HCT116 (cell line): ENCODE measurements at regions not wholly inside any gene's neighbourhood (a gene's known extent, or its start where the extent isn't known, plus 50 kb on each side); places are given as distances from the start of the nearest gene placed in this dataset.

Experiments
- ATAC-seq: fragments of 200-7000 bp; cut with Tn5 transposase; 2 replicates; pipeline ENCODE4 v1.9.1; 2020; ENCODE audit warnings: mild to moderate bottlenecking, moderate library complexity
- BruUV-seq: library from RNA; stranded (reverse); fragments of 400-500 nt; replicated peaks from 2 replicates; lab custom pipeline; 2021; lab: Mats Ljungman, UMichigan
- CTCF ChIA-PET: fragments of 300-600 bp; sonication (Branson Sonifier 250); formaldehyde crosslinking; loops from one replicate; lab custom pipeline; 2021; ENCODE audit warnings: antibody characterized with exemption; lab: Charles Lee
- POLR2A ChIA-PET: fragments of 300-600, 350-600 bp; sonication (Branson Sonifier 250); formaldehyde crosslinking; loops from one replicate; lab custom pipeline; 2021; ENCODE audit warnings: antibody characterized with exemption; lab: Charles Lee
- RAD21 ChIA-PET, 2 experiments: fragments of 300-600 bp; sonication (Branson Sonifier 250); formaldehyde crosslinking; loops; one replicate each; lab custom pipeline; 2023; ENCODE audit warnings: low total read pairs in 2 of 2; ENCODE audit not compliant: uncharacterized antibody in 2 of 2, unreplicated experiment in 2 of 2, low non-redundant PET in 1 of 2; lab: Charles Lee
- DNase-seq: peaks from one replicate; pipeline ENCODE4 v3.0.0-alpha.2; 2010; ENCODE audit warnings: low read depth, low spot score
- H2AFZ ChIP-seq: fragments of 200-600 bp; shearing (Covaris generic), sonication (generic); 2 replicates; pipeline ENCODE4 v1.6.1; 2017; ENCODE audit warnings: low read depth, mixed run types, mixed read lengths, antibody characterized with exemption, low read length; ENCODE audit not compliant: poor library complexity, severe bottlenecking
- H3K27ac ChIP-seq: 2 replicates; pipeline ENCODE4 v1.5.1; 2012; ENCODE audit warnings: low read depth, low read length
- H3K27me3 ChIP-seq: fragments of 200-600 bp; sonication (generic); 2 replicates; pipeline ENCODE4 v1.6.1; 2016; ENCODE audit warnings: mixed run types, low read length, mixed read lengths; ENCODE audit not compliant: insufficient read depth
- H3K36me3 ChIP-seq, 2 experiments: fragments of 200-500 bp in 1 of 2; fragments of 200-600 bp in 1 of 2; sonication (Bioruptor generic) in 1 of 2; sonication (generic) in 1 of 2; 2 replicates each; pipeline versions ENCODE4 v1.5.1 to v1.6.1; 2014 to 2016; ENCODE audit warnings: low read length in 2 of 2, inconsistent platforms in 1 of 2, mixed read lengths in 1 of 2, mixed run types in 1 of 2; ENCODE audit not compliant: insufficient read depth in 2 of 2, control insufficient read depth in 1 of 2
- H3K4me1 ChIP-seq, 2 experiments: fragments of 200-600 bp in 1 of 2; sonication (generic) in 1 of 2; 2 replicates each; pipeline versions ENCODE4 v1.5.1 to v1.6.1; 2012 to 2017; ENCODE audit warnings: low read length in 2 of 2, inconsistent platforms in 1 of 2, mild to moderate bottlenecking in 1 of 2, mixed read lengths in 1 of 2, mixed run types in 1 of 2, moderate library complexity in 1 of 2; ENCODE audit not compliant: insufficient read depth in 2 of 2, control insufficient read depth in 1 of 2
- H3K4me2 ChIP-seq: fragments of 200-600 bp; sonication (generic); 2 replicates; pipeline ENCODE4 v1.6.1; 2017; ENCODE audit warnings: mixed run types, low read length, mixed read lengths
- H3K4me3 ChIP-seq, 2 experiments: fragments of 200-600 bp in 1 of 2; sonication (generic) in 1 of 2; replicated peaks in 1 of 2; 2 replicates each; pipeline ENCODE4 v1.5.1; 2011 to 2016; ENCODE audit warnings: low read length in 2 of 2, control low read depth in 1 of 2, low read depth in 1 of 2, mild to moderate bottlenecking in 1 of 2, mixed read lengths in 1 of 2, mixed run types in 1 of 2
- H3K79me2 ChIP-seq: fragments of 200-600 bp; sonication (generic); 2 replicates; pipeline ENCODE4 v1.6.1; 2017; ENCODE audit warnings: mild to moderate bottlenecking, mixed run types, low read length, moderate library complexity, mixed read lengths; ENCODE audit not compliant: insufficient read depth
- H3K9ac ChIP-seq: fragments of 200-600 bp; sonication (generic); 2 replicates; pipeline ENCODE4 v1.6.1; 2016; ENCODE audit warnings: low read length, mixed read lengths
- H3K9me2 ChIP-seq: fragments of 200-600 bp; sonication (generic), shearing (Covaris generic); 2 replicates; pipeline ENCODE4 v1.6.1; 2017; ENCODE audit warnings: mixed run types, mild to moderate bottlenecking, moderate library complexity; ENCODE audit not compliant: insufficient read depth
- H3K9me3 ChIP-seq, 2 experiments: fragments of 200-500 bp in 1 of 2; fragments of 200-600 bp in 1 of 2; sonication (Bioruptor generic) in 1 of 2; sonication (generic) in 1 of 2; 2 replicates each; pipeline ENCODE4 v1.6.1; 2014 to 2017; ENCODE audit warnings: low read length in 2 of 2, mixed read lengths in 2 of 2, inconsistent platforms in 1 of 2, low read depth in 1 of 2, mild to moderate bottlenecking in 1 of 2, mixed run types in 1 of 2, moderate library complexity in 1 of 2; ENCODE audit not compliant: control insufficient read depth in 1 of 2, insufficient read depth in 1 of 2
- H4K20me1 ChIP-seq: fragments of 200-600 bp; sonication (generic), shearing (Covaris generic); 2 replicates; pipeline ENCODE4 v1.6.1; 2017; ENCODE audit warnings: mixed run types, mild to moderate bottlenecking, moderate library complexity; ENCODE audit not compliant: insufficient read depth
- CBX3 ChIP-seq: IDR thresholded peaks from 2 replicates; pipeline ENCODE4 v1.6.1; 2012; ENCODE audit warnings: low read depth
- CEBPB ChIP-seq: IDR thresholded peaks from 2 replicates; pipeline ENCODE4 v1.6.1; 2012; ENCODE audit warnings: low read depth
- ELF1 ChIP-seq: IDR thresholded peaks from 2 replicates; pipeline ENCODE4 v1.6.1; 2012; ENCODE audit warnings: low read depth, borderline replicate concordance
- EZH2 ChIP-seq: fragments of 200-600 bp; sonication (generic); IDR thresholded peaks from 2 replicates; pipeline ENCODE4 v1.6.1; 2017; ENCODE audit warnings: antibody characterized with exemption, mixed run types
- FOSL1 ChIP-seq: IDR thresholded peaks from 2 replicates; pipeline ENCODE4 v1.6.1; 2012; ENCODE audit warnings: low read depth
- JUND ChIP-seq: IDR thresholded peaks from 2 replicates; pipeline ENCODE4 v1.6.1; 2012
- POLR2A ChIP-seq: IDR thresholded peaks from 2 replicates; pipeline ENCODE4 v1.7.0; 2011; ENCODE audit warnings: borderline replicate concordance; ENCODE audit not compliant: insufficient read depth, insufficient read length; ENCODE audit errors: extremely low read depth
- RAD21 ChIP-seq: IDR thresholded peaks from 2 replicates; pipeline ENCODE4 v1.6.1; 2012; ENCODE audit warnings: low read depth, mild to moderate bottlenecking
- REST ChIP-seq: IDR thresholded peaks from 2 replicates; pipeline ENCODE4 v1.6.1; 2012; ENCODE audit warnings: low read depth
- SIN3A ChIP-seq: IDR thresholded peaks from 2 replicates; pipeline ENCODE4 v1.6.1; 2012; ENCODE audit warnings: low read depth
- SP1 ChIP-seq: IDR thresholded peaks from 2 replicates; pipeline ENCODE4 v1.6.1; 2012; ENCODE audit warnings: low read depth
- SRF ChIP-seq: IDR thresholded peaks from 2 replicates; pipeline ENCODE4 v1.6.1; 2012; ENCODE audit warnings: low read depth
- TCF7L2 ChIP-seq: IDR thresholded peaks from 2 replicates; pipeline ENCODE4 v1.7.0; 2011; ENCODE audit warnings: borderline replicate concordance, inconsistent platforms; ENCODE audit not compliant: insufficient read depth, insufficient read length; ENCODE audit errors: extremely low read depth
- ZFX ChIP-seq: fragments of 450-650 bp; IDR thresholded peaks from 2 replicates; pipeline ENCODE4 v1.6.1; 2017
- ZNF274 ChIP-seq: fragments of 200-500 bp; sonication (Bioruptor generic); IDR thresholded peaks from 2 replicates; pipeline ENCODE4 v1.6.1; 2014; ENCODE audit warnings: mild to moderate bottlenecking, low read depth, low read length, inconsistent platforms
- intact Hi-C: fragments of 100-400 bp; cut with micrococcal nuclease; formaldehyde crosslinking; loops from 2 replicates; pipeline ENCODE4 v1.10.0; 2022
- TF ChIP-seq, protein P1 (sequence below): IDR thresholded peaks from 2 replicates; pipeline ENCODE4 v1.6.1; 2011; ENCODE audit warnings: mild to moderate bottlenecking, low read length, moderate library complexity; ENCODE audit not compliant: insufficient replicate concordance; ENCODE audit errors: extremely low read depth
- TF ChIP-seq, protein P2 (sequence below): IDR thresholded peaks from 2 replicates; pipeline ENCODE4 v1.6.1; 2012

DNA sequence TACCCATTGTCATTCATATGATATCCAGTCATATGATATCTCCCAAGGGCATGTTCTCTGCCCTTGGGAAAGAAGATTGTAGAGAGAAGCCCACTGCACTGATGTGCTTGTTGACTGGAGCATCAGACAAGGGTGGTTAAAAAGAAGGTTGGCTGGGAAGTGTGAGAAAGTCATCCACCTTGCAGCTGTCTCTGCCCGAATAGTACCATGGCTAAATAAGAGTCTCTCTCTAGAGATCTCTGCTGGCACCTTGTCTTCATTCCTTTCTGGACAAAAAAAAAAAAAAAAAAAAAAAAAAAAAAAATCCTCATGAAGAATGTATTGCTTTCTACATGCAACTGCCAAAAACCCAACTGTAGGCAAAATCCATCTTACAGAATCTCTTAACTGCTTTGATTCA lies 349.7 kb upstream of the ESRRG start:
- no peak overlapping the region for H3K4me3 ChIP-seq
- no peaks in the 10 kb centered on the region for H3K27me3 ChIP-seq
- no peaks in the 10 kb centered on the region for H4K20me1 ChIP-seq
- H3K36me3 ChIP-seq = no peaks in the 10 kb centered on the region
- TF ChIP-seq SIN3A = no peak
- DNase-seq = no peak
- POLR2A ChIA-PET = no interaction called here
- H3K27ac ChIP-seq = no peak overlapping the region
- H3K9ac ChIP-seq = no peak overlapping the region
- no peaks in the 10 kb centered on the region for H3K79me2 ChIP-seq
- no peaks in the 10 kb centered on the region for H3K9me3 ChIP-seq
- CTCF ChIA-PET = interaction anchor here (0.7 kb wide), 1 partner anchor 1487 kb away, joined by 3 read pairs; no protein-coding TSS in a partner anchor
- RAD21 ChIA-PET = no interaction called here
- H3K4me1 ChIP-seq = no peaks in the 10 kb centered on the region
- H3K9me2 ChIP-seq = no peaks in the 10 kb centered on the region
- ATAC-seq = no peak
- H2AFZ ChIP-seq = no peak overlapping the region
- H3K4me2 ChIP-seq = no peak overlapping the region
- BruUV-seq = no TSS peak
- intact Hi-C loops = no loop called here

- H3K9ac ChIP-seq = no peak overlapping the region
- no peaks in the 10 kb centered on the region for H3K4me1 ChIP-seq
- DNase-seq (no peak), ATAC-seq (no peak)
- intact Hi-C loops = no loop called here
- ChIA-PET POLR2A (no interaction called here), RAD21 (no interaction called here), CTCF (no interaction called here)
- H3K36me3 ChIP-seq = no peaks in the 10 kb centered on the region
- no peak overlapping the region for H3K27ac ChIP-seq
- H3K79me2 ChIP-seq = no peaks in the 10 kb centered on the region
- no peaks in the 10 kb centered on the region for H3K27me3 ChIP-seq
- H4K20me1 ChIP-seq = no peaks in the 10 kb centered on the region
- H3K9me3 ChIP-seq = no peaks in the 10 kb centered on the region
- H3K4me2 ChIP-seq = no peak overlapping the region
- TF ChIP-seq, protein P1, sequence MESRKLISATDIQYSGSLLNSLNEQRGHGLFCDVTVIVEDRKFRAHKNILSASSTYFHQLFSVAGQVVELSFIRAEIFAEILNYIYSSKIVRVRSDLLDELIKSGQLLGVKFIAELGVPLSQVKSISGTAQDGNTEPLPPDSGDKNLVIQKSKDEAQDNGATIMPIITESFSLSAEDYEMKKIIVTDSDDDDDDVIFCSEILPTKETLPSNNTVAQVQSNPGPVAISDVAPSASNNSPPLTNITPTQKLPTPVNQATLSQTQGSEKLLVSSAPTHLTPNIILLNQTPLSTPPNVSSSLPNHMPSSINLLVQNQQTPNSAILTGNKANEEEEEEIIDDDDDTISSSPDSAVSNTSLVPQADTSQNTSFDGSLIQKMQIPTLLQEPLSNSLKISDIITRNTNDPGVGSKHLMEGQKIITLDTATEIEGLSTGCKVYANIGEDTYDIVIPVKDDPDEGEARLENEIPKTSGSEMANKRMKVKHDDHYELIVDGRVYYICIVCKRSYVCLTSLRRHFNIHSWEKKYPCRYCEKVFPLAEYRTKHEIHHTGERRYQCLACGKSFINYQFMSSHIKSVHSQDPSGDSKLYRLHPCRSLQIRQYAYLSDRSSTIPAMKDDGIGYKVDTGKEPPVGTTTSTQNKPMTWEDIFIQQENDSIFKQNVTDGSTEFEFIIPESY = no peak
- no peak for TF ChIP-seq REST
- TF ChIP-seq CBX3 = no peak
- no peak for TF ChIP-seq RAD21
- TF ChIP-seq, protein P2, sequence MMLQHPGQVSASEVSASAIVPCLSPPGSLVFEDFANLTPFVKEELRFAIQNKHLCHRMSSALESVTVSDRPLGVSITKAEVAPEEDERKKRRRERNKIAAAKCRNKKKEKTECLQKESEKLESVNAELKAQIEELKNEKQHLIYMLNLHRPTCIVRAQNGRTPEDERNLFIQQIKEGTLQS = no peak
- TF ChIP-seq SIN3A = no peak
- no peak for TF ChIP-seq CEBPB
- TF ChIP-seq JUND = no peak
- no peak for TF ChIP-seq ZFX
- no peak for TF ChIP-seq TCF7L2
- no peak for TF ChIP-seq EZH2
- TF ChIP-seq POLR2A = no peak
- no peak for TF ChIP-seq SP1
- TF ChIP-seq FOSL1 = no peak
- no peak for TF ChIP-seq ELF1
- TF ChIP-seq ZNF274 = no peak
- no peak for TF ChIP-seq SRF
- H3K4me3 ChIP-seq = no peak overlapping the region
- BruUV-seq = no TSS peak
- H3K9me2 ChIP-seq = no peaks in the 10 kb centered on the region
- no peak overlapping the region for H2AFZ ChIP-seq
Observed at GRCh38 chr1:217067642-217068041, 344.4 kb upstream of the ESRRG start.
